Liver (tissue), 8 donors: ENCODE measurements at regions not wholly inside any gene's neighbourhood (a gene's known extent, or its start where the extent isn't known, plus 50 kb on each side); places are given as distances from the start of the nearest gene placed in this dataset.

Source experiments
- DNase-seq: peaks from one replicate; pipeline ENCODE4 v3.0.0-alpha.2; 2017; ENCODE audit warnings: low spot score
- H3K27ac ChIP-seq, 2 donors: one replicate each; pipeline ENCODE4 v1.7.0; 2013; ENCODE audit warnings: inconsistent platforms in 2 of 2, low read length in 2 of 2, control low read depth in 1 of 2, low read depth in 1 of 2, mild to moderate bottlenecking in 1 of 2
- H3K27me3 ChIP-seq, 4 donors: one replicate each; pipeline versions ENCODE4 v1.6.1 to v1.7.0; 2013; ENCODE audit warnings: low read length in 3 of 4, inconsistent platforms in 1 of 4, mild to moderate bottlenecking in 1 of 4, moderate library complexity in 1 of 4; ENCODE audit not compliant: control insufficient read depth in 4 of 4, insufficient read depth in 4 of 4
- H3K36me3 ChIP-seq, 4 donors: one replicate each; pipeline versions ENCODE4 v1.6.1 to v1.7.0; 2013; ENCODE audit warnings: low read length in 3 of 4, mild to moderate bottlenecking in 3 of 4, low read depth in 1 of 4, moderate library complexity in 1 of 4; ENCODE audit not compliant: control insufficient read depth in 4 of 4, insufficient read depth in 3 of 4
- H3K4me1 ChIP-seq, 4 donors: one replicate each; pipeline versions ENCODE4 v1.6.1 to v1.7.0; 2013; ENCODE audit warnings: low read length in 3 of 4, mild to moderate bottlenecking in 3 of 4, moderate library complexity in 1 of 4; ENCODE audit not compliant: control insufficient read depth in 4 of 4, insufficient read depth in 4 of 4
- H3K4me3 ChIP-seq, 3 donors: one replicate each; pipeline versions ENCODE4 v1.6.1 to v1.7.0; 2013; ENCODE audit warnings: low read length in 3 of 3, control low read depth in 1 of 3, low read depth in 1 of 3, mild to moderate bottlenecking in 1 of 3
- H3K9ac ChIP-seq, 2 donors: one replicate each; pipeline ENCODE4 v1.7.0; 2013; ENCODE audit warnings: low read length in 2 of 2, mild to moderate bottlenecking in 2 of 2, moderate library complexity in 2 of 2, control low read depth in 1 of 2, low read depth in 1 of 2
- H3K9me3 ChIP-seq, 4 donors: one replicate each; pipeline versions ENCODE4 v1.6.1 to v1.7.0; 2013; ENCODE audit warnings: low read length in 3 of 4; ENCODE audit not compliant: control insufficient read depth in 4 of 4
- CTCF ChIP-seq: fragments of 150-350 bp; IDR thresholded peaks from 2 replicates; pipeline ENCODE4 v1.5.1; 2017; ENCODE audit warnings: improper control_type of control experiment, low read depth, low read length; ENCODE audit not compliant: missing input control
- EGR1 ChIP-seq, 2 donors: IDR thresholded peaks; 2 replicates each; pipeline ENCODE4 v1.6.1; 2016 to 2018; ENCODE audit warnings: antibody characterized with exemption in 2 of 2, low read depth in 2 of 2
- FOXA1 ChIP-seq: IDR thresholded peaks from 2 replicates; pipeline ENCODE4 v1.6.1; 2016; ENCODE audit warnings: antibody characterized with exemption
- FOXA2 ChIP-seq: IDR thresholded peaks from 2 replicates; pipeline ENCODE4 v1.6.1; 2016; ENCODE audit warnings: antibody characterized with exemption
- HNF4A ChIP-seq, 2 donors: conservative IDR thresholded peaks; 2 replicates each; pipeline ENCODE4 v1.6.1; 2016; ENCODE audit warnings: antibody characterized with exemption in 2 of 2, mild to moderate bottlenecking in 2 of 2
- HNF4G ChIP-seq: IDR thresholded peaks from 2 replicates; pipeline ENCODE4 v1.6.1; 2016; ENCODE audit warnings: antibody characterized with exemption
- RAD21 ChIP-seq, 2 donors: IDR thresholded peaks; 2 replicates each; pipeline ENCODE4 v1.6.1; 2016; ENCODE audit warnings: antibody characterized with exemption in 2 of 2, mild to moderate bottlenecking in 2 of 2
- REST ChIP-seq: IDR thresholded peaks from 2 replicates; pipeline ENCODE4 v1.6.1; 2016; ENCODE audit warnings: antibody characterized with exemption, mild to moderate bottlenecking
- RXRA ChIP-seq, 2 donors: IDR thresholded peaks; 2 replicates each; pipeline ENCODE4 v1.6.1; 2017 to 2018; ENCODE audit warnings: antibody characterized with exemption in 2 of 2, mild to moderate bottlenecking in 1 of 2
- TAF1 ChIP-seq: conservative IDR thresholded peaks from 2 replicates; pipeline ENCODE4 v1.6.1; 2016; ENCODE audit warnings: antibody characterized with exemption, mild to moderate bottlenecking
- YY1 ChIP-seq: IDR thresholded peaks from 2 replicates; pipeline ENCODE4 v1.6.1; 2016; ENCODE audit warnings: antibody characterized with exemption, mild to moderate bottlenecking
- ZBTB33 ChIP-seq: IDR thresholded peaks from 2 replicates; pipeline ENCODE4 v1.6.1; 2016; ENCODE audit warnings: antibody characterized with exemption
- WGBS: extraction: QIAGEN DNeasy Blood & Tissue Kit; methylation state at CpG from one replicate; pipeline ENCODE4 v1.1.7; 2013; 5-methylcytosine and 5-hydroxymethylcytosine counted together
- TF ChIP-seq, protein P1 (sequence below): IDR thresholded peaks from 2 replicates; pipeline ENCODE4 v1.6.1; 2016; ENCODE audit warnings: antibody characterized with exemption
- TF ChIP-seq, protein P2 (sequence below): IDR thresholded peaks from 2 replicates; pipeline ENCODE4 v1.6.1; 2016; ENCODE audit warnings: antibody characterized with exemption
- donor health status: healthy.
- donor health status: healthy.
- donor health status: healthy.
- donor health status: healthy.
- donor health status: healthy.

GRCh38 chr6:67986694-67987232 lies 648.3 kb upstream of the ADGRB3 start (continued):
- no peak for TF ChIP-seq CTCF
- TF ChIP-seq TAF1 = no peak

DNA sequence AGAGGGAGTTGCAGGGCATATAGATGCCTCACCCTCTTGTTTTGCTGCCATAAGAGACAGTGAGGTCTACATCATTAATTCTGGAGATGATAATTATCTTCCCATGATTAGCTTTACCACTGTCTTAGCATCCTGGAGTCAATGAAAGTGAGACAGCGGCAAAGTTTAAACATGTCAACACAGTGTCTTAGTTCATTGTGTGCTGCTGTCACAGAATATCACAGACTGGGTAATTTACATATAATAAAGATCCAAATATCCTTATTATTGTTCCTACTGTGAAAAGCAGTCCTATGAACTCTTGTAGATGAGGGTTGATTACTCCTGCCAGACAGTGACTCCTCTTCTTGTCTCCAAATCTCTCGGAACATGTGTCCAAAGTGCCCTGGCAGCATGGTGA lies 658.6 kb upstream of the ADGRB3 start:
- Histone ChIP-seq H3K27ac (no peak overlapping the region), H3K27me3 (peaks cover 0 to 2% (median 0%) of the 10 kb centered on the region in 4 donors), H3K4me3 (no peak overlapping the region), H3K36me3 (no peaks in the 10 kb centered on the region), H3K9me3 (no peaks in the 10 kb centered on the region), H3K9ac (no peak overlapping the region), H3K4me1 (no peaks in the 10 kb centered on the region)
- DNase-seq = no peak
- TF ChIP-seq REST = no peak
- no peak for TF ChIP-seq RXRA (IDR thresholded peaks at IDR 0.05)
- TF ChIP-seq EGR1 (IDR thresholded peaks at IDR 0.05; ENCODE audit: low read depth in 2 of 2) = no peak
- no peak for TF ChIP-seq HNF4G
- TF ChIP-seq FOXA1 = no peak
- no peak for TF ChIP-seq ZBTB33
- WGBS = 89% methylated on average over 2 of the region's 2 CpGs

- DNase-seq = no peak
- no peak overlapping the region for H3K9ac ChIP-seq
- H3K27me3 ChIP-seq = peaks cover 0 to 2% (median 0%) of the 10 kb centered on the region in 4 donors
- H3K27ac ChIP-seq = no peak overlapping the region
- H3K4me3 ChIP-seq = no peak overlapping the region
- TF ChIP-seq, protein P1, sequence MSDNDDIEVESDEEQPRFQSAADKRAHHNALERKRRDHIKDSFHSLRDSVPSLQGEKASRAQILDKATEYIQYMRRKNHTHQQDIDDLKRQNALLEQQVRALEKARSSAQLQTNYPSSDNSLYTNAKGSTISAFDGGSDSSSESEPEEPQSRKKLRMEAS = no peak
- TF ChIP-seq RAD21 (IDR thresholded peaks at IDR 0.05) = no peak
- TF ChIP-seq EGR1 (IDR thresholded peaks at IDR 0.05; ENCODE audit: low read depth in 2 of 2) = no peak
- TF ChIP-seq ZBTB33 = no peak
- TF ChIP-seq, protein P2, sequence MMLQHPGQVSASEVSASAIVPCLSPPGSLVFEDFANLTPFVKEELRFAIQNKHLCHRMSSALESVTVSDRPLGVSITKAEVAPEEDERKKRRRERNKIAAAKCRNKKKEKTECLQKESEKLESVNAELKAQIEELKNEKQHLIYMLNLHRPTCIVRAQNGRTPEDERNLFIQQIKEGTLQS = no peak
- TF ChIP-seq REST = no peak
- no peak for TF ChIP-seq YY1
- no peak for TF ChIP-seq FOXA2
- no peak for TF ChIP-seq HNF4A (conservative IDR thresholded peaks at IDR 0.05)
- no peaks in the 10 kb centered on the region for H3K36me3 ChIP-seq
- no peaks in the 10 kb centered on the region for H3K9me3 ChIP-seq
- no peaks in the 10 kb centered on the region for H3K4me1 ChIP-seq
Measured at GRCh38 chr6:67974931-67975330, 660.2 kb upstream of the ADGRB3 start.
